Erythroblast (primary cell): ENCODE measurements at regions not wholly inside any gene's neighbourhood (a gene's known extent, or its start where the extent isn't known, plus 50 kb on each side); places are given as distances from the start of the nearest gene placed in this dataset.

Experiments used
- GATA1 ChIP-seq: IDR thresholded peaks from 2 replicates; pipeline ENCODE4 v1.6.1; 2011; ENCODE audit warnings: low read depth, mild to moderate bottlenecking, control low read depth, low read length, moderate library complexity
- POLR2A ChIP-seq: IDR thresholded peaks from 2 replicates; pipeline ENCODE4 v1.6.1; 2011; ENCODE audit warnings: mild to moderate bottlenecking, low read length

GRCh38 chr4:56206258-56206657 is 181.0 kb downstream of the AASDH start:
- no peak for TF ChIP-seq POLR2A
- no peak for TF ChIP-seq GATA1
